ENCODE measurements at regions not wholly inside any gene's neighbourhood (a gene's known extent, or its start where the extent isn't known, plus 50 kb on each side); places are given as distances from the start of the nearest gene placed in this dataset.

GRCh38 chr4:12963291-12963690, 520.8 kb downstream of the RAB28 start:
- Histone ChIP-seq H3K4me1 (no peaks in the 10 kb centered on the region), H3K9me3 (no peaks in the 10 kb centered on the region), H3K27me3 (no peaks in the 10 kb centered on the region), H3K36me3 (no peaks in the 10 kb centered on the region), H3K27ac (no peak overlapping the region), H3K4me3 (no peak overlapping the region)
- ATAC-seq (no peak), DNase-seq (no peak), FAIRE-seq (no peak)
- intact Hi-C loops (cut with DNase I), result no loop called here
- TF ChIP-seq CTCF (IDR thresholded peaks at IDR 0.05), result no peak

GRCh38 chr4:12961713-12962112, 522.4 kb downstream of the RAB28 start:
- Histone ChIP-seq H3K27ac (no peak overlapping the region), H3K27me3 (no peaks in the 10 kb centered on the region), H3K4me3 (no peak overlapping the region), H3K4me1 (peaks cover 0 to 4% (median 0%) of the 10 kb centered on the region in 3 donors), H3K9me3 (no peaks in the 10 kb centered on the region), H3K36me3 (no peaks in the 10 kb centered on the region)
- FAIRE-seq, result no peak
- no peak for ATAC-seq
- no peak for DNase-seq
- TF ChIP-seq CTCF (IDR thresholded peaks at IDR 0.05), result no peak
- 71 to 87% methylated on average over 2 of the region's 2 CpGs for WGBS, 2 donors
- intact Hi-C loops (cut with DNase I), result no loop called here

GRCh38 chr4:12958436-12958835, 525.7 kb downstream of the RAB28 start:
- no peak for TF ChIP-seq CTCF (IDR thresholded peaks at IDR 0.05)
- Histone ChIP-seq H3K9me3 (no peaks in the 10 kb centered on the region), H3K4me1 (peaks cover 0 to 4% (median 0%) of the 10 kb centered on the region in 3 donors), H3K27me3 (no peaks in the 10 kb centered on the region), H3K36me3 (no peaks in the 10 kb centered on the region), H3K27ac (no peak overlapping the region), H3K4me3 (no peak overlapping the region)
- intact Hi-C loops (cut with DNase I), result no loop called here
- no peak for DNase-seq
- ATAC-seq, result no peak
- FAIRE-seq, result no peak

GRCh38 chr4:12957108-12957507, 527.0 kb downstream of the RAB28 start:
- FAIRE-seq (no peak), DNase-seq (no peak), ATAC-seq (peak in 1 of 4 donors; percentile 28)
- no peak overlapping the region for H3K27ac ChIP-seq
- no peaks in the 10 kb centered on the region for H3K27me3 ChIP-seq
- no peaks in the 10 kb centered on the region for H3K9me3 ChIP-seq
- TF ChIP-seq CTCF (IDR thresholded peaks at IDR 0.05), result no peak
- H3K4me3 ChIP-seq, result no peak overlapping the region
- intact Hi-C loops (cut with DNase I), result no loop called here
- WGBS, 2 donors, result 41% methylated on average over 3 of the region's 3 CpGs
- peaks cover 0 to 4% (median 0%) of the 10 kb centered on the region in 3 donors for H3K4me1 ChIP-seq
- no peaks in the 10 kb centered on the region for H3K36me3 ChIP-seq

- DNase-seq, result no peak
- Histone ChIP-seq H3K9me3 (no peaks in the 10 kb centered on the region), H3K27ac (no peak overlapping the region), H3K36me3 (no peaks in the 10 kb centered on the region), H3K4me1 (peaks cover 0 to 4% (median 0%) of the 10 kb centered on the region in 3 donors), H3K27me3 (no peaks in the 10 kb centered on the region), H3K4me3 (no peak overlapping the region)
- no peak for TF ChIP-seq CTCF (IDR thresholded peaks at IDR 0.05)
- ATAC-seq, result no peak
- intact Hi-C loops (cut with DNase I), result no loop called here
- WGBS, 2 donors, result 45 to 56% methylated on average over 2 of the region's 2 CpGs
- no peak for FAIRE-seq
These were observed 528.1 kb downstream of the RAB28 start for GRCh38 chr4:12956026-12956425.

All from pancreas (tissue), 10 donors.